ENCODE measurements at regions not wholly inside any gene's neighbourhood (a gene's known extent, or its start where the extent isn't known, plus 50 kb on each side); places are given as distances from the start of the nearest gene placed in this dataset.

- DNase-seq (ENCODE audit: low spot score): no peak
- Mint-ChIP-seq H3K27me3 (ENCODE audit: low read depth) (peaks cover 6% of the 10 kb centered on the region), H3K36me3 (ENCODE audit: low read depth) (no peaks in the 10 kb centered on the region), H3K4me3 (ENCODE audit: unreplicated experiment) (no peak overlapping the region), H3K4me1 (ENCODE audit: low read depth) (no peaks in the 10 kb centered on the region), H3K9me3 (ENCODE audit: low read depth) (no peaks in the 10 kb centered on the region), H3K27ac (ENCODE audit: unreplicated experiment) (no peak overlapping the region)
- TF ChIP-seq CTCF (IDR thresholded peaks at IDR 0.05): no peak
Measured at GRCh38 chr13:53204598-53204997, 176.0 kb downstream of the OLFM4 start.

GRCh38 chr13:53206455-53206854, 177.8 kb downstream of the OLFM4 start:
- Mint-ChIP-seq H3K27me3 (ENCODE audit: low read depth) (peaks cover 3% of the 10 kb centered on the region), H3K36me3 (ENCODE audit: low read depth) (no peaks in the 10 kb centered on the region), H3K4me1 (ENCODE audit: low read depth) (no peaks in the 10 kb centered on the region), H3K9me3 (ENCODE audit: low read depth) (no peaks in the 10 kb centered on the region), H3K4me3 (ENCODE audit: unreplicated experiment) (no peak overlapping the region), H3K27ac (ENCODE audit: unreplicated experiment) (no peak overlapping the region)
- DNase-seq (ENCODE audit: low spot score): no peak
- TF ChIP-seq CTCF (IDR thresholded peaks at IDR 0.05): peak; percentile 65

GRCh38 chr13:53207556-53207955, 178.9 kb downstream of the OLFM4 start:
- Mint-ChIP-seq H3K4me1 (ENCODE audit: low read depth) (no peaks in the 10 kb centered on the region), H3K9me3 (ENCODE audit: low read depth) (no peaks in the 10 kb centered on the region), H3K36me3 (ENCODE audit: low read depth) (no peaks in the 10 kb centered on the region), H3K27ac (ENCODE audit: unreplicated experiment) (no peak overlapping the region), H3K27me3 (ENCODE audit: low read depth) (peaks cover 3% of the 10 kb centered on the region), H3K4me3 (ENCODE audit: unreplicated experiment) (no peak overlapping the region)
- no peak for TF ChIP-seq CTCF (IDR thresholded peaks at IDR 0.05)
- DNase-seq (ENCODE audit: low spot score): no peak

GRCh38 chr13:53214433-53214832, 185.8 kb downstream of the OLFM4 start:
- Mint-ChIP-seq H3K27ac (ENCODE audit: unreplicated experiment) (no peak overlapping the region), H3K9me3 (ENCODE audit: low read depth) (no peaks in the 10 kb centered on the region), H3K4me1 (ENCODE audit: low read depth) (no peaks in the 10 kb centered on the region), H3K27me3 (ENCODE audit: low read depth) (no peaks in the 10 kb centered on the region), H3K4me3 (ENCODE audit: unreplicated experiment) (no peak overlapping the region), H3K36me3 (ENCODE audit: low read depth) (no peaks in the 10 kb centered on the region)
- no peak for DNase-seq (ENCODE audit: low spot score)
- no peak for TF ChIP-seq CTCF (IDR thresholded peaks at IDR 0.05)

- Mint-ChIP-seq H3K36me3 (ENCODE audit: low read depth) (no peaks in the 10 kb centered on the region), H3K9me3 (ENCODE audit: low read depth) (no peaks in the 10 kb centered on the region), H3K4me1 (ENCODE audit: low read depth) (no peaks in the 10 kb centered on the region), H3K27ac (ENCODE audit: unreplicated experiment) (no peak overlapping the region), H3K4me3 (ENCODE audit: unreplicated experiment) (no peak overlapping the region), H3K27me3 (ENCODE audit: low read depth) (no peaks in the 10 kb centered on the region)
- no peak for TF ChIP-seq CTCF (IDR thresholded peaks at IDR 0.05)
- DNase-seq (ENCODE audit: low spot score): no peak
Measured at GRCh38 chr13:53215563-53215962, 186.9 kb downstream of the OLFM4 start.

Measured in chondrocyte (in vitro differentiated cells).